OCI-LY3 (cell line): ENCODE measurements at regions not wholly inside any gene's neighbourhood (a gene's known extent, or its start where the extent isn't known, plus 50 kb on each side); places are given as distances from the start of the nearest gene placed in this dataset.

ENCODE experiments used
- CTCF ChIP-seq: fragments of 200-600, 300-600 bp; sonication (generic); IDR thresholded peaks from 2 replicates; pipeline ENCODE4 v1.5.1; 2014; ENCODE audit warnings: antibody characterized with exemption, low read length, low read depth
- EZH2phosphoT487 ChIP-seq: fragments of 200-600 bp; shearing (Covaris generic); IDR thresholded peaks from 2 replicates; pipeline ENCODE4 v1.6.1; 2018; ENCODE audit warnings: antibody characterized with exemption, mixed run types, low read depth

GRCh38 chr4:53854991-53855568 lies 209.3 kb downstream of the CHIC2 start:
- TF ChIP-seq CTCF (no peak), EZH2phosphoT487 (no peak)
